ENCODE measurements at regions not wholly inside any gene's neighbourhood (a gene's known extent, or its start where the extent isn't known, plus 50 kb on each side); places are given as distances from the start of the nearest gene placed in this dataset.

DNA sequence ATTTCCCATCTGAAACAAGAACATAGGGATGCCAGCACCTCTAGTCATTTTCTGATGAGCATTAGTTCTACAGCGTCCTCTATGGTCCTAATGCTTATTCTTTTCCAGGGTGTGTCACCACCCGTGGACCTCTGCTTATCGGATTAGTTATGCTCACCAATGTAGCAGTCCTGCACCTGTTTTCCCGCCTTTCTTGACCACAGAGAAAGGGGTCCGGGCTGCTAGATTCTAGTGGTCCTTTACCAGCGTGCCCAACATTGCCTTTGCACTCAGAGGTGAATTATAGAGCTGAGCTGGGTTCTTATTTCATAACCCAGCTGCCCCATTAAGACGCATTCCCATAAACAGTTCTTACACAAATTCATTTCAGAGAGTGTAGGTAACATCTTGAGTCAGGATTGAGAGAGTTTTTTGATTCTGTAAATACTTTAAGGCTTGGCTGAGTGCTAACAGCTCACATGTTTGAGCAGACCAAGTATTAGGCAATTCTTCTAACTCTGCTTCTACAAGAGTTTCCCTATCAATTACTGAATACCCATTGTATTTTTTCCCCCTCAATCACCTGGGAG is 2205.1 kb upstream of the C9orf72 start:
- intact Hi-C loops (cut with micrococcal nuclease): no loop called here
- TF ChIP-seq FUS (optimal IDR thresholded peaks at IDR 0.05; ENCODE audit: low read depth, low read length) (no peak), KLF16 (IDR thresholded peaks at IDR 0.05) (no peak)
- TF ChIP-seq, protein P1, sequence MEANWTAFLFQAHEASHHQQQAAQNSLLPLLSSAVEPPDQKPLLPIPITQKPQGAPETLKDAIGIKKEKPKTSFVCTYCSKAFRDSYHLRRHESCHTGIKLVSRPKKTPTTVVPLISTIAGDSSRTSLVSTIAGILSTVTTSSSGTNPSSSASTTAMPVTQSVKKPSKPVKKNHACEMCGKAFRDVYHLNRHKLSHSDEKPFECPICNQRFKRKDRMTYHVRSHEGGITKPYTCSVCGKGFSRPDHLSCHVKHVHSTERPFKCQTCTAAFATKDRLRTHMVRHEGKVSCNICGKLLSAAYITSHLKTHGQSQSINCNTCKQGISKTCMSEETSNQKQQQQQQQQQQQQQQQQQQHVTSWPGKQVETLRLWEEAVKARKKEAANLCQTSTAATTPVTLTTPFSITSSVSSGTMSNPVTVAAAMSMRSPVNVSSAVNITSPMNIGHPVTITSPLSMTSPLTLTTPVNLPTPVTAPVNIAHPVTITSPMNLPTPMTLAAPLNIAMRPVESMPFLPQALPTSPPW (CRISPR knock-in tag; IDR thresholded peaks at IDR 0.05): no peak
- Histone ChIP-seq H2AFZ (ENCODE audit: low read depth, low read length) (no peak overlapping the region), H3K9me3 (replicated peaks; ENCODE audit: control insufficient read depth, insufficient read depth, low read depth, low read length) (no peaks in the 10 kb centered on the region), H3K79me2 (ENCODE audit: control insufficient read depth, insufficient read depth, low read length) (no peaks in the 10 kb centered on the region), H3K36me3 (ENCODE audit: control insufficient read depth, insufficient read depth, low read length) (no peaks in the 10 kb centered on the region), H3K4me2 (ENCODE audit: insufficient read depth, low read length) (no peak overlapping the region), H3K9ac (ENCODE audit: insufficient read depth in 1 of 2, low read depth in 2 of 2, low read length in 2 of 2) (no peak overlapping the region), H3K4me3 (no peak overlapping the region), H3K9me1 (ENCODE audit: control insufficient read depth, insufficient read depth, low read length) (no peaks in the 10 kb centered on the region), H4K20me1 (replicated peaks; ENCODE audit: control insufficient read depth, insufficient read depth, low read length) (no peaks in the 10 kb centered on the region), H3K4me1 (replicated peaks in 1 of 2; ENCODE audit: control insufficient read depth in 2 of 2, insufficient read depth in 2 of 2, low read length in 2 of 2) (no peaks in the 10 kb centered on the region), H3K27ac (ENCODE audit: extremely low read depth, low read depth, low read length) (no peak overlapping the region), H3K27me3 (ENCODE audit: control insufficient read depth in 2 of 2, insufficient read depth in 2 of 2, low read length in 2 of 2) (no peaks in the 10 kb centered on the region)
- no peak for ATAC-seq
- WGBS (ENCODE audit: insufficient coverage, low coverage, missing lambda C conversion rate): no CpG with 5 or more reads among the region's 7 CpGs
- in situ Hi-C loops (cut with MboI): no loop called here
- ChIA-PET CTCF (ENCODE audit: low intra/inter-chr PET ratio) (no interaction called here), POLR2A (no interaction called here)
- BruUV-seq (replicated peaks): no TSS peak
- DNase-seq (ENCODE audit: extremely low read depth in 1 of 4, low spot score in 3 of 4): no peak
- FAIRE-seq: no peak

GRCh38 chr9:29793970-29794369 is 2220.7 kb upstream of the C9orf72 start:
- H3K4me2 ChIP-seq (ENCODE audit: insufficient read depth, low read length): no peak overlapping the region
- no peaks in the 10 kb centered on the region for H3K9me3 ChIP-seq (replicated peaks; ENCODE audit: control insufficient read depth, insufficient read depth, low read depth, low read length)
- BruUV-seq (replicated peaks): no TSS peak
- H3K79me2 ChIP-seq (ENCODE audit: control insufficient read depth, insufficient read depth, low read length): no peaks in the 10 kb centered on the region
- no CpG with 5 or more reads among the region's 1 CpG for whole genome bisulfite sequencing (ENCODE audit: insufficient coverage, low coverage, missing lambda C conversion rate)
- in situ Hi-C loops (cut with MboI) (no loop called here), intact Hi-C loops (cut with micrococcal nuclease) (no loop called here)
- DNase-seq (ENCODE audit: extremely low read depth in 1 of 4, low spot score in 3 of 4) (no peak), FAIRE-seq (no peak), ATAC-seq (no peak)
- CTCF ChIA-PET (ENCODE audit: low intra/inter-chr PET ratio): no interaction called here
- H3K4me3 ChIP-seq: no peak overlapping the region
- H4K20me1 ChIP-seq (replicated peaks; ENCODE audit: control insufficient read depth, insufficient read depth, low read length): no peaks in the 10 kb centered on the region
- POLR2A ChIA-PET: no interaction called here
- H3K36me3 ChIP-seq (ENCODE audit: control insufficient read depth, insufficient read depth, low read length): no peaks in the 10 kb centered on the region
- H3K4me1 ChIP-seq (replicated peaks in 1 of 2; ENCODE audit: control insufficient read depth in 2 of 2, insufficient read depth in 2 of 2, low read length in 2 of 2): no peaks in the 10 kb centered on the region
- no peaks in the 10 kb centered on the region for H3K9me1 ChIP-seq (ENCODE audit: control insufficient read depth, insufficient read depth, low read length)
- no peak overlapping the region for H2AFZ ChIP-seq (ENCODE audit: low read depth, low read length)
- no peak overlapping the region for H3K9ac ChIP-seq (ENCODE audit: insufficient read depth in 1 of 2, low read depth in 2 of 2, low read length in 2 of 2)
- no peaks in the 10 kb centered on the region for H3K27me3 ChIP-seq (ENCODE audit: control insufficient read depth in 2 of 2, insufficient read depth in 2 of 2, low read length in 2 of 2)
- no peak overlapping the region for H3K27ac ChIP-seq (ENCODE audit: extremely low read depth, low read depth, low read length)
- TF ChIP-seq ZNF274 (IDR thresholded peaks at IDR 0.05; ENCODE audit: borderline replicate concordance, low read depth, low read length) (no peak), HES1 (IDR thresholded peaks at IDR 0.05; ENCODE audit: low read depth) (no peak), ZNF41 (CRISPR knock-in tag; conservative IDR thresholded peaks at IDR 0.05) (no peak), SMARCB1 (IDR thresholded peaks at IDR 0.05; ENCODE audit: insufficient read length, low read depth) (no peak), ERF (CRISPR knock-in tag; IDR thresholded peaks at IDR 0.05) (no peak), RFX7 (CRISPR knock-in tag; IDR thresholded peaks at IDR 0.05) (no peak), DACH1 (IDR thresholded peaks at IDR 0.05; ENCODE audit: partially characterized antibody) (no peak)

All from K562 (cell line).